ENCODE measurements at regions not wholly inside any gene's neighbourhood (a gene's known extent, or its start where the extent isn't known, plus 50 kb on each side); places are given as distances from the start of the nearest gene placed in this dataset.

DNA sequence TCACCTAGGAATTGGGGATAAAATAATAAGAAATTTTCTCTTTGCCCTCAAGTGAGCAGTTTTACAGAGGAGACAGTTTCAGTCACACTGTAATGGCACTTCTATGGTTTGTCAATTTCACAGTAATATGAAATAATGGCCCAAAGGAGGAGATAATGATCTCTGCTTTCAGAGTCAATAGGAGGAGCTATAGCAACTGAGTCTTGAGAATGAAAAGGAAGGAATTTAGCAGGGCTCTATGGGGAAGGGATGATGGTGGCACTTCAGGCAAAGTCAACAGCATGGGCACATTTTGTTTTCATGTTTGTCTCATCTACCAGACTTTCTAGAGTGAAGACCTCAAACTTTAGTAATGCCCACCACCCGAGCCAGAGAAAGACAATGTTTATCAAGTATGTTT is 138.3 kb upstream of the HMGN3 start:
- TF ChIP-seq, protein P1, sequence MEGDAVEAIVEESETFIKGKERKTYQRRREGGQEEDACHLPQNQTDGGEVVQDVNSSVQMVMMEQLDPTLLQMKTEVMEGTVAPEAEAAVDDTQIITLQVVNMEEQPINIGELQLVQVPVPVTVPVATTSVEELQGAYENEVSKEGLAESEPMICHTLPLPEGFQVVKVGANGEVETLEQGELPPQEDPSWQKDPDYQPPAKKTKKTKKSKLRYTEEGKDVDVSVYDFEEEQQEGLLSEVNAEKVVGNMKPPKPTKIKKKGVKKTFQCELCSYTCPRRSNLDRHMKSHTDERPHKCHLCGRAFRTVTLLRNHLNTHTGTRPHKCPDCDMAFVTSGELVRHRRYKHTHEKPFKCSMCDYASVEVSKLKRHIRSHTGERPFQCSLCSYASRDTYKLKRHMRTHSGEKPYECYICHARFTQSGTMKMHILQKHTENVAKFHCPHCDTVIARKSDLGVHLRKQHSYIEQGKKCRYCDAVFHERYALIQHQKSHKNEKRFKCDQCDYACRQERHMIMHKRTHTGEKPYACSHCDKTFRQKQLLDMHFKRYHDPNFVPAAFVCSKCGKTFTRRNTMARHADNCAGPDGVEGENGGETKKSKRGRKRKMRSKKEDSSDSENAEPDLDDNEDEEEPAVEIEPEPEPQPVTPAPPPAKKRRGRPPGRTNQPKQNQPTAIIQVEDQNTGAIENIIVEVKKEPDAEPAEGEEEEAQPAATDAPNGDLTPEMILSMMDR (IDR thresholded peaks at IDR 0.05), result no peak
- TF ChIP-seq ZFX (IDR thresholded peaks at IDR 0.05; ENCODE audit: borderline replicate concordance), result no peak

Measured in 22Rv1 (cell line).